Inflammatory macrophage treated with lipopolysaccharide for 4 hours (primary cell): ENCODE measurements at regions not wholly inside any gene's neighbourhood (a gene's known extent, or its start where the extent isn't known, plus 50 kb on each side); places are given as distances from the start of the nearest gene placed in this dataset.
A peak's percentile ranks its signal among the peaks of the same experiment; 100 is the strongest.
"Not testable (repeated sequence)": the region's sequence is repeated elsewhere in the genome, so short reads cannot be mapped to it uniquely, and the experiment has no call there.

Source experiments
- DNase-seq: peaks from one replicate; pipeline ENCODE4 v3.0.0-alpha.2; 2020

DNA sequence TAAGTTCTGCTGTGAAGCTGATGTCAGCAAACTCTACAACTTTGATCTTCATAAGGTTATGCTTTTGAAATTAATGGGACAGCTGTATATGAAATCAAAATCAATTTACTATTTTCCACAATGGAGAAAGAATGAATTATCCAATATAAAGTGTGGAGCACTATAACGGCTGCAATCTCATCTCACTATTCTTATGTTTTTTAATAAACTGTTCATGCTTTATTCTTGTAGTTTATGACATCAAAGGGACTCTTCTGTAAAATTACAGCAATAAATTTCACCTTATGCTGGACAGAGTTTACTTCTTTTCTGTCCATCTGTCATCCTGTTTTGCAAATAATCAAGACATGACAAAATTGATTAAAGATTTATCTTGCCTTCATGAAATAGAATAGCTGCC lies 192.5 kb downstream of the TECRL start:
- DNase-seq, result no peak

DNA sequence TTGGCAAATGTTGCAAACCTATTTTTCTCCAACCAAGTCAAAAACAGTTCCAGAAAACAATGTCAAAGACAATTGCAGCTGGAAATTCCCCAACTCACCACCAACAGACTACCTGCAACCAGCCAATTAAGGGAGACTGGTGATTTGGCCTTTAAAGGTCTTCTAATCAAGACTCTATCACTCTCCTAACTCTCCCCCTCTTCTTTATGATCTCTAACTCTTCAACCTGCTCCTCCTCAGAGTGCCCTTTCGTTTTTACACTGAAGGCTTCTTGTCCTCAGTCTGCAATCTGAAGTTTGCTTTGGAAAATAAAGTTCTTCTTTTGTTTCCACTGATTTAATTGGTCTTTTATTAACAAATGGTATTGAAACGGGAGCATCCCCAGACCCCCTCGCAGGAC lies 203.9 kb downstream of the TECRL start:
- DNase-seq, result no peak

DNA sequence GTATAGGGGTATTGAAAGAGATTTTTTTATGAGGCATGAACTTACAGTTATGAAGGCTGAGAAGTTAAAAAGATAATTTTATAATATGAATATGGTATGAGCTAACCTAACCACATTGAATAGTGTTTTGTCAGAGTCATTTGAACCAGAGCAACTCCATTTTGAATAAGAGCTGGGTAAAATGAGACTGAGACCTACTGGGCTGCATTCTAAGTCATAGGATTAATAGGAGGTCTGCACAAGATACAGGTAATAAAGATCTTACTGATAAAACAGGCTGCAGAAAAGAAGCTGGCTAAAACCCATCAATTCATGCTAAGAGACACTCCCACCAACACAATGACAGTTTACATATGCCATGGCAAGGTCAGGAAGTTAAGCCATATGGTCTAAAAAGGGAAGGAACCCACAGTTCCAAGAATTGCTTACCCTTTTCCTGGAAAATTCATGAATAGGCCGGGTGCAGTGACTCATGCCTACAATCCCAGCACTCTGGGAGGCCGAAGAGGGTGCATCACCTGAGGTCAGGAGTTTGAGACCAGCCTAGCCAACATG lies 209.2 kb downstream of the TECRL start:
- no peak for DNase-seq

GRCh38 chr4:64195582-64195981 lies 213.7 kb downstream of the TECRL start:
- DNase-seq, result no peak

DNA sequence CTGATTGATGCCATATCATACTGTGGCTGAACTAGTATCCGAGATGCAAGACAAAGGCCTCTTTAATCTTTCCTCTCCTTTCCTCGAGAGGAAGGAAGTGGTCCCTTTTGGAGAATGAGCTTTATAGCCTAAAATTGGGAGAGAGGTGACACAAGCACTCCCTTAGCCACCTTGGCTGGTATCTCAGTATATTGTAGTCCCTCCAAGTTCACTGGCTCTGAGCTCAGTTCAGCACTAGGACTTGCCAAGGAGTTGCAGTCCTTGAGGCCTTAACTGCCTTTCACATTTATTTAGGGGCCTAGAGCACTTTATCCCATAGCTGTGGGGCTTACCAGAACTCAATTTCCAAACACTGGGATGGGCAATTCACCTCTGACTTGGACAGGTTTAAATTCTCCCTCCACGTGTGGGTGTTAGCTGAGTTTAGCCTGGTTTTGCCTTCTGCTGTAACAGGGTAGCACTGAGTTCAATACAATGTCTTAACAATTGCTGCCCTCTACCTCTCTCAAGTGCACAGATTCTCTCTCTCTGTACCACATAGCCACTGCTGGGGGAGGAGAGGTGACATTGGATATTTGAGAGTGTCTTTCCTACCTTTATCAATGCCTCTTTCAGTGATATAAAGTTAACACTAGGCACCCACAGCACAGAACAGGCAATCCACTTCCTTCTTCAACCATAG lies 216.4 kb downstream of the TECRL start:
- no peak for DNase-seq

GRCh38 chr4:64174247-64174882 lies 234.9 kb downstream of the TECRL start:
- no peak for DNase-seq

DNA sequence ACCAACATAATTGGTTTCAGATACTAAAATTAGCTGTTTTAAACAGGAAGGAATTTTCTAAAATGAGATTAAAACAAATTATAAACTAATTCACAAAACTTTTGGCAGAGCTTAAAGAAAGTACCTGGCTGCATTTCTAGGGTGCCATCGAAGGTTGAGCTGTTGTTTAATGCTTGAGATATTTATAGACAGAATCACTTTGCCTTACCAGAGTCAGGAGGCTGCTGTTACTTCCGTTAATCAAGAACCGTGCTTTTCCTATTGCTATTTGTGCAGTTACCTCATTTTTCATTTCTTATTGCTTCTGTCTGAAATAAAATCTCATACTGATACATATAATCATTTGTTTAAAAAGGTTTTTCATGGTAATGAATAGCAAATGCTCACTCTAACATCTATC lies 242.9 kb downstream of the TECRL start:
- no peak for DNase-seq

GRCh38 chr4:64158648-64159326 lies 250.5 kb downstream of the TECRL start:
- DNase-seq, result peak; percentile 65

- DNase-seq, result no peak
Measured at GRCh38 chr4:64157397-64157796, 251.9 kb downstream of the TECRL start.

- no peak for DNase-seq
Measured at GRCh38 chr4:64156253-64156652, 253.0 kb downstream of the TECRL start.

DNA sequence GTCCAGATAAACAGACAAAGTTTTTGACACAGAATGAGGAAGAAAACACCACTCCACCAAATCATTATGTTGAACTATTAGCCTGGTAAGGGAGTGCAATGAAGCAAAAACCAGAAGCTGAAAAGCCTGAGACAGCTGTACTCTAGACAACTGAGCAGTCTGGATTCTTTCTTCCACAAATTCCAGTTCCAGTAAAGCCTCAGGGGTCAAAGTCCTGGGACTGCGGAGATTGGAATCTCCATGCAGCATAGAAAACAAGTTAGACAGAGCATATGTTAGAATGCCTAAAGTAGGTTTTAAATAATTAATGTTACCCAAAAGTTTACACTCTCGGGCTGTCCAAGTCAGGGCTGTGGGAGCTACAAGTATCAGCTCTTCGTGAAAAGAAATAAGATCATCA lies 263.2 kb downstream of the TECRL start:
- no peak for DNase-seq

DNA sequence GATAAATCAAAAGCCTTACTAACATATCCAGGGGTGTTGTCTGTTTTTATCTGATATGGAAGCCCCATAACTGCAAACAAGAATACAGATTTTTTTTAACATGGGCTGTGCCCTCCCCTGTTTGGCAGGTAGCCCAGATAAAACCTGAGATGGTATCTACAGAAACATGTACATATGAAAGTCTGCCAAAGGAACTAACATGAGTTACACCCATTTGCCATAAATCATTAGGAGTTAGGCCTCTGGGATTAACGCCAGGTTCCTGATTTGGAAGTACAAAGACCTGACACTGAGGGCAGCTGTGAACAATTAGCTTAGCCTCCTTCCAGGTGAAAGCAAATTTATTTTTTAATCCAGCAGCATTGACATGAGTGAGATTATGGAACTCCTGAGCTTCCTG lies 264.3 kb downstream of the TECRL start:
- DNase-seq, result no peak

DNA sequence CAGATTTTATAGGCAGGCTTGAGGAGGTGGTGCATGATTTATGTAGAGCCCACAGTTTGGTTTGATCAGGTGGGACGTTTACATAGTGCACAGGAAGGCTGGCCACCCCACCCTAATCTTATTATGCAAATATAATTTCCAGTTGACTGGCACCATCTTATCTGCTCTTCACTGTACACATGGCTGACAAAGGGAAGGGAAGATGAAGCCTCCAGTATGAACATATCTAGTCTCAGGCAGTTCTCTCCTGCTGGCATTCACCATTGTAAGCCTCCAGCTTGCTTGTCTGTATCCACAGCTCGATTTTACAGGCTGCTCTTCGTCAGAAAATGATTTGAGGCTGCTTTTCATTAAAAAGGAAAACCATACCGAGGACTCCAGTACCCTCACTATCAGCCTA lies 278.3 kb downstream of the TECRL start:
- DNase-seq, result no peak

DNA sequence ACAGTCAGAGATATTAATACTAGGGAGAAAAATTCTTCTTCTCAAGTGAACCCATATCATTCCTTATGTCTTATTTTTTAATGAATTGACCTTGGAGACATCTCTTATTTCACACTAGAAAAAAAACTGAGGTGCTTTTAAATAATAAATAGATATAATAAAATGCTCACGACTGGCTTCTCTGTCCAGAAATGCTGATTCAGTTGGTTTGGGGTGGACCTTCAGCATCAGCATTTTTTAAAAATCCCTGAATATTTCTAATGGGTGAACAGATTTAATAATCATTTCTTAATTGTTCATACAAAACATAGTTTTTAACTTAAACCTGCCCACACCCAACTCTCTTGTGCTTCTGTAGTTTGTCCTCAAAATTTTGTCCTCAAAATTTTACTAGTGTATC lies 283.9 kb downstream of the TECRL start:
- DNase-seq, result no peak

GRCh38 chr4:64121803-64122202 lies 287.4 kb downstream of the TECRL start:
- DNase-seq, result no peak

- no peak for DNase-seq
Measured at GRCh38 chr4:64105903-64106302, 303.3 kb downstream of the TECRL start.

GRCh38 chr4:64095398-64095797 lies 313.9 kb downstream of the TECRL start:
- no peak for DNase-seq

GRCh38 chr4:64079316-64079715 lies 329.9 kb downstream of the TECRL start:
- DNase-seq, result no peak

DNA sequence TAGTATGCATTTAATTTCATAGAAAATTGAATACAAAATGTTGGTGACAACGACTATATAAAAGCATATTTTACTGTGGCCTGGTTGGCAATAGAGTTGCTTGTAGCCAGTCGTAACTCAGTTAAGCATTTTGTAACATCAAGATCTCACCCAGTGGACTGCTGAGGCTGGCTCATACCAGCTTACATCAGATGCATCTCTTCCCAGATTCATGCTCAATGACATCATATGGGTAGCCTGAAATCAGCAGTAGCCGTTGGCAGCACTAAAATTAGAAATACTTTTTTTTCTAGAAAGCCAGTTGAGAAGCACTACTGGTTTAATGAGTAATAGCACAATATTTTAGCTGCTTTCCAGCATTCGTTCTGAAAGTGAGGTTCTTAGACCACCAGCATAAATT lies 341.2 kb downstream of the TECRL start:
- DNase-seq, result no peak

- DNase-seq, result no peak
Measured at GRCh38 chr4:64062991-64063390, 346.3 kb downstream of the TECRL start.

- not testable (repeated sequence) for DNase-seq
Measured at GRCh38 chr4:64037033-64037432, 372.2 kb downstream of the TECRL start.

DNA sequence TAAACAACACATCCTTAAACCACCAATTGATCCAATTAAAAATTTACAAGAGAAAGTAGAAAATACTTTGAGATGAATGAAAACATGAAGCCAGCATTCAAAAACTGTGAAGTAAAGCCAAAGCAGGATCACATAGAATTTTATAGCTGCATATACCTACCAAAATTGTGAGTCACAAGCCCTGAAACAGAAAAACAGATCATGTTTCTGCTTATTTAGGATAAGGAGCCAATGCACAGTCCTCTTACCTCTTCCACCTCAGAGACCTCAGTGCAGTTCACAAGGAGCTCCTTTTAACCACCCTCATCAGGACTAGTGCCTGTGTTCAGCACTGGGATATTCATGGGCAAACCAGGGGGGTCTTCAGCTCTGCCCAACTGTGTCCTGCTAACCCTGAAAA lies 386.7 kb downstream of the TECRL start:
- no peak for DNase-seq

DNA sequence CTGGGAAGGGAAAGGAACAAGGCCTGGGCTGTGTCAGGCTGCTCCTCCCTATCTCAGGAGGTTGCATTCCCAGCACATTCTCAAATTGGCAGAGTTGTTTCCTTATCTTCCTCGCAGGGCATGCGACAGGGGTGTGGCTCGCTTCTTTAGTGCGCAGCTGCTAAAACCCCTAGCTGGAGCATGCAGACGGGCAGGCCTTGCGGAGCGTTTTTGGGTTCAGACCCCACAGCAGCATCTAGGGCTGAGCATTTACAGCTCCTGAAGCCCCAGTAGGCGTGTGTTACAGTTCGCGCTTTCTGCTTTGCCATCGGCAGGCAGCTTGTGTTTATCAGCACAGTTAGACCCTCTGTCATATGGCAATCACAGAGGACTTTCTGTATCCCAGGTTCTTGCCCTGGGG lies 392.4 kb downstream of the TECRL start:
- no peak for DNase-seq

GRCh38 chr4:64014647-64015046 lies 394.6 kb downstream of the TECRL start:
- DNase-seq, result no peak
